HG02588 (cell line): ENCODE measurements at regions not wholly inside any gene's neighbourhood (a gene's known extent, or its start where the extent isn't known, plus 50 kb on each side); places are given as distances from the start of the nearest gene placed in this dataset.
A peak's percentile ranks its signal among the peaks of the same experiment; 100 is the strongest.

Source experiments
- ATAC-seq: cut with Tn5 transposase; IDR thresholded peaks from one replicate; pipeline ENCODE4 v1.9.1; 2021; ENCODE audit warnings: mild to moderate bottlenecking, moderate library complexity; ENCODE audit not compliant: unreplicated experiment

DNA sequence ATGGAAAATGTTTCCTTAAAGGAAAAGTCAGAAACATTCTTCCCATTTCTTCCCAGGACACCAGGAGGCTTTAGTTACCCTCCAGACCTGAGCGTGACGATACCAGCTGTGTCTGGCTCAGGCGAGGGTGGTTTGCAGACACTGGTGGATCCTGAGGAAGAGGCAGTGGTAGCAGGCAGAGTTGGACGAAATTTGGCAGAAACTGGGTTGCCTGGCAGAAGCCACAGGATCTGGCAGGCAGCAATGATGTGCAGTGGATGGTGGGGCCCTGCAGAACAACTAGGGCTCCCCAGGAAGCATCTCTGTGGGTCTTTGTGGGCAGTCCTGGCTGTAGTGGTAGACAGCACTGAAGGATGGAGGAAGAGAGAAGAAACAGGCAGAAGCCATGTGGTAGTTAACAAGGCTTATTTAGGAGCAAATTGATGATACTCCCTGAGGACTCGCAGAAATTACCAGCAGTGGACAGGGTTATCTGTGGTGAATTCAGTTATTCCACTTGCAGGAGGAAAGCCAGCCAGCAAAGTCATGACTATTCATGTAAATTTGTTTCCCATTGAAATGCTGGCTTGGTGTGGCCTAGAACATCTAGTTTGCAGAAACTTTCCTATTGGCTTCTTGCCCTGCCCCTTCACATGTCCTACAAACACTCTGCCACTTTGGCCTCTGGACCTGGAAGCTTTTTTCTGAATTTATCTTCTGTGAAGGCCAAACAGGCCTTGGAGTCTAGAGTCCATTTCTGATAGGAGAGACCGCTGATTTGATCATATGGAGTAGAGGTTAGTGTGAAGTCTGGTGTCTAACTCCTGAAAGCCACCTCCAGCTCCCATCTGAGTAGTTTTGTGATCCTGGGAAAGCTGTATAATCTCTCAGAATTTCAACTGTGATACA, 212.0 kb downstream of the DMRT2 start:
- ATAC-seq, result no peak

DNA sequence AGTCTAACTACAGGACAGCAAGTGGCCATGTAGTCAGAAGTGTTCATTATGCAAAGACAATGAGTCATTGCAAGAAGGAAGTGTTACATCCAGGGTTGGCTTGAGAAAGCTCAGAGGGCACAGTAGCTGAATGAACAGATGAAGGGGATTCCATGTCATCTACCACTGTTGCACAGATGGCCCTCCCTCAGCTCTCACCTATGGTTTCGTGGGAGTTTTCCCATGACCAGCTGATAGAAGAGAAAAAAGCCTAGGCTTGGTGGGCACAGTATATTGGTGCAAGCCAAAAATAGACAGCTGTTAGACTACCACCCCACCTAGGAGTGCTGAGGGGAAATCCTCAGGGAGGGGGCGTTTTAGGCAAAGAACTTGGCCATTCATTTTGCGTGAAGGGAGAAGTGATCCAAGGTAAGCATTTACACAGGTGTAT, 217.0 kb downstream of the DMRT2 start:
- ATAC-seq, result peak; percentile 92

DNA sequence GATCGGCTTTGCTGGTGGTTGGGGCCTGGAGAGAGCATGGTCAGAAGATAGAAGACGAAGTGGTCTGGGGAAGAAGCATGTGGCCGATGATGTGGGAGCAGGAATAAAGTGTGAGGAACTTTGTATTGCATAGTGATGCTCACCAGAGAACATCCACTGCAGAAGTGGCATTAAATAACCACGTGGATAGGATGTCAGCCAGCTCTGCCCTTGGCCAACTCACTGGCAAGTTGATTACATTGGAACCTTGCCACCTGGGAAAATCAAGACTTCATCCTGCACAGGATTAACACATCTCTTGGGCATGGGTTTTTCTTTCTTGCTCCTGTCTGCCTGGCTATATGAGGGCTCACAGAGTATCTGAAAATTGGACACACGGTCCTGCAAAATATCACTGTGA, 217.4 kb downstream of the DMRT2 start:
- no peak for ATAC-seq

DNA sequence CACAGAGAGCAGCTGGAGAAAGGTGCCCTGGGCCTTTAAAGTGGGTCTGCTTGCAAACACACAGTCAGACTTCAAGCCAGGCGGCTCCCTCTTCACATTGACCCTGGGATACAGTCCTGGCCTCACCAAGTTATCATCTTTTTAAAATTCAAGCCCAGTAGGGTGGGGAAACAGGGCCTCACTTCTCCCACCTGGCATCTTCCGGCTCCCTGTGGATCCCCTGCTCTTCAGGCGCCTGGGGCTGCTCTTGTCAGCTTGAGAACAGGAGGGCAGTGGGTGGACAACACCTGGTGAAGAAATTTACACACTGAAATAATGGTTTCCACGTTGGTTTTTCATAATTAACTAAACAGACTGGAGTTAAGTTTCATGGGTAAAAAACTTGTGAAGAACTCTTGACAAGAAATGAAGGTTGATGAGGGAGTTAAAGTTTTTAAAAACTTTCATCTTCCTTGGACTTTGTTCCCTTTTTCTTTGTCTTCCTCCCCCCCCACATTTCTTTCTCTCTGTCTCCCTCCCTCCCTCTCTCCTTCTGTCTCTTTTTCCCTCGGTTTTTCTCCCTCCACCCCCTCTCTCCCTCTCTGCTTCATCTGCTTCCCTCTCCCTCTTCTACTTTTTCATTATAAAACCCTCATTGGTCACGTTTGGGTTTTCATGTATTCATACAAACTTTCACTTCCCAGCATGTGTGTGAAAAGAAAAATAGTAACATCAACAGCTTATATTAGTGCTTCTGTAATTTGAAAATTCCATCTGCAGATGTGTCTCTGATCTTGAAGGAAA, 219.6 kb downstream of the DMRT2 start:
- no peak for ATAC-seq

DNA sequence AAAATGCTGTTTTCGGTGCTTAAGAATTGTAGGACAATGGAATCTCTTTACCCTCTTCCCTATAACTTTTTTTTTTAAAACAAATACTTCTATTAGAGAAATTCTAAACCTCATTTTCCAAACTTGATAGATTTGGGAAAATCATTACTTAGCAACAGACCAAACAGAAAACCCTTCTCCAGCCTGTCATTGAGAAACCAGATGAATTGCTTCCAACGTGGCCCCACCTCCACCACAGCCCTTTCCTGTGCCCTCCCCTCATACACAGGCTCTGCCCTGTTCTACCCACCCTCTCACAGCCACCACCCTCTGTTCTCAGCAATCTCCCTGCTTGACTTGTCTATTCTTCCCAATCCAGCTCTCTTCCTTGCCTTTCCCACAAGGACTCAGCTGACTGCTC, 221.2 kb downstream of the DMRT2 start:
- ATAC-seq, result no peak

DNA sequence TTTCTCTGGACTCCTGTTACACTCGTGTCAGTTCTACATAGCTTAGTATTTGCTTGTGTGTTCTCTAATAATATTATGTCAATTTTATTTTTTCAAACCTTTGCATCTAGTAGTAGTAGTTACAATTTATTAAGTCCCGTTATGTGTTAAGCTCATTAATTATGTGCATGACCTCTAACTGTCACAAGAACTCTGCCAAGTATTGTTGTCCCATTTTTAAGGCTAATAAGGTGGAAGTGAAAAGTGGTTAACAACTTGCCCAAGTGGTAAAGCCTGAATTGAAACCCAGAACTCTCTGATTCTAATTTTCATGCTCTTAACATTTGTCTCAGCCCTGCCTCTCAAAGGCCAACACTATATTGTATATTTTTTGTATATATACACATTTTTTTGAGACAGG, 221.6 kb downstream of the DMRT2 start:
- ATAC-seq, result no peak

DNA sequence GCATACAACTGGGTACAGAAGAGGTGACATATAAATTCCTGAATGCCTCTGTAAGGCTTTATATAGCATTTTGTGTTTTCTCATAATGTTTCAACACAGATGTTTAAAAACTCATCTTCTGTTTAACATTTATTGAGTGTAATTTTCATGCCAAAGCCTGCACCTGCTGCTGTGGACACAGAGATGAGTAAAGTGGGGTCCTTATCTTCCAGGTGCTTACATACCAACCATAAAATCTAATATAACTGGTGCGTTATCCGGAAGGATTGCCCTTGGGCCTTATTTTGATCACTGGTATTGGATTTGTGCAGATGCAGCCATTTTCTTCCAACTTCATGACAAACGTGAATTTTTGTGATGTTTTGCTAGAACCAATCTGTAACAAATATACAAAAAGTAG, 222.3 kb downstream of the DMRT2 start:
- ATAC-seq, result no peak

DNA sequence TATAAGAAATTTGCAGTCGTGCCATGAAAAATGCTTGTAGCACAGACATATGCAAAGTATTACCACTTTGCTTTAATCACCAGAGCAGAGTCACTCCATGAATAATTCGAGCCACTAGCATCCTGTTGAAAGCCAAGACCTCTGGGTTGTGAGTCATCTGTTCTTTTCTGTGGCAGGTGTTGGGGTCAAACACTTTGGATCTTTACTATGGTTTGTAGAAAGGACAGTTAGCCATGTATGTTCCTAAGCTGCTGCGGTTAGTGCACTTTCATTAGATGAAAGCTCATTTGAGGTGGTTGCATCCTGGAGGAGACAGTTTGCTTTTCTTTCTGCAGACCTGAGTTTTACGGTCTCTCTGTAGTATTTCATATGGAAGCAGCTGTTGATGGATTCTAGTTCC, 223.7 kb downstream of the DMRT2 start:
- no peak for ATAC-seq

DNA sequence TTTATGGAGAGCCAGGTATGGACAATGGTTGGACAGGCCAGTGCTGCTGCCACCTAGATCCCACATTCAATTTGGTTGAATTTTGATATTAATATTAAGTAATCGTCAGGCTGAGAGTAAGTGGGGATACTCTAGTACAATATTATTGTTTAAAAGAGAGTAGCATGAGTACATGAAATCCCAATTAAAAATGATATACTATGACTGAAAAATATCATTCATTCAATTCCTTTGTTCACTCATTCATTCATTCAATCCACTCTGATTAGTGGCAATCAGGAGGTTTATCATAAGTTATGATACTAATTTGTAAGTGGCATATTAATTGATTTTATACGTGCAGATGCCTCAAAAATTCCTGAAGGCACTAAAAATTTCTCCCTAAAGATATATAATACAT, 224.2 kb downstream of the DMRT2 start:
- no peak for ATAC-seq

DNA sequence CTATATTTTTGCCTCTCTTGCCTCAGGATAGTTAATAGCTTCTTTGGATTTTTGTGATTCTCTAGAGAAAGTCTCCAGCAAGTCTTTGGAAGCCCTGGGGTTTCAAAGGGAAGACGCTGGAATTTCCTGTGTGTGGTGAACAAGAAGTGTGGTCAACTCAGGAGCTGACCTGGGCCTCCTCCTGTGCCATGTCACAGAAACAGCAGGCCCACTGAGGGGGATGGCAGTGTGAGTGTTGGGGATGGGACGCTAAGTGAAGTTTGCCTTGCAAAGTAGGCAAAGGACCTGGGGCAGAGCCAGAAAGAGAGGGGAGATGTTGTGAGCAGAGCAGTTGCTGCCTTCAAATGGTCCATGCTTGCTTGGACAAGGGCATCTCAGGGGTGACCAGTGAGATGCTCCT, 226.3 kb downstream of the DMRT2 start:
- ATAC-seq, result no peak

DNA sequence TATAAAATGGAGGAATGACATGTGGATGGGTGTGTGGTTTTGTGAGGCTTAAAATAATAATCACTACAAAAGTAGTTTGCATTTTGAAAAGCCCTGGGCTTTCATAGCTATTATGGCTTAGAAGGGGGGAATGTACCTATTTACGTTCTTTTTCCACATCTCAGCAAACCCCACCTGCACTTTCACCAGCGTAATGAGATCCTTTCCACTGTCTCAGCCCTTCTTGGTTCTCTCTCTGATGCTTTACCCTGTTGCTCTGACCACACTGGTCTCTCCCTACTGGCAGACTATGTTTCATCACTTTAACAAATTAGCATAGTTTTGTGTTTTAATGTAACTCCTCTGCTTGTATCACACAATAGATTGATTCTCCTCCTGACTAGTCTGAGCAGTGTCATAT, 234.6 kb downstream of the DMRT2 start:
- ATAC-seq, result no peak

DNA sequence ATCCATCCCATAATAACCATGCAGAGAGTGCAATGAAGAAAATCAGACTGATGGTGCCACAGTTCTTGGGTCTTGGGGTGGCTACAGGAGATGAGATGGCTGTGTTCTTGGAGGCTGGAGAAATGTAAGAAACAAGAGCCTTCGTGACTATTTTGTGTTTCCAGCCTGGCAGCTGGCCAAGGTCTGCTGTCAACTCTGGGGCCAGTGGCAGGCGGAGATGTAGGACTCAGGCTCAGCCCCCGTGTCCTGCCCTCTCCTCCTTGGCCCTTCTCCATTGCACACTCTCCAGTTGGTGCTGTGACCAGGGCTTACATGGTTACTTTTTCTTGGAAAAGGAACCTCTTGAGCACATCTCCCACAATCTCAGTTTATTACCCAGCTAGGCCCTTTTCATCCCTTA, 235.4 kb downstream of the DMRT2 start:
- no peak for ATAC-seq

DNA sequence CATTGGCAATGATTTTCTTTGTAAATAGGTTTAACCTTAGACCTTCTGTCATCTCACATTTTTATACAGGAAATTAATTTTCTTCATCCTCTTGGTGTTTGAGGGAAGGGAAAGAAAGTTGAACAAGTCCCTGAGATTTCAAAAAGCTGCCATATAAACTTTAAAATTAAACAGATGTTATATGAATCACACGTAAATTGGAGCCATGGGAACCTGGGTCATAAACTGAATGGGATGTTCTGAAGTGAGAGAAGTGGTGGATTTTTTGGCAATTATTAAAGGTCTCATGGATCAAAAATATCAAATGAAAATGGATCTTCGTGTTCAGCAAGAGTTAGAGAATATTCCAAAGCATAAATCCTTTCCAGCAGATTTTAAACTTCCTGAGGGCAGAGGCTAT, 242.2 kb downstream of the DMRT2 start:
- ATAC-seq, result no peak

DNA sequence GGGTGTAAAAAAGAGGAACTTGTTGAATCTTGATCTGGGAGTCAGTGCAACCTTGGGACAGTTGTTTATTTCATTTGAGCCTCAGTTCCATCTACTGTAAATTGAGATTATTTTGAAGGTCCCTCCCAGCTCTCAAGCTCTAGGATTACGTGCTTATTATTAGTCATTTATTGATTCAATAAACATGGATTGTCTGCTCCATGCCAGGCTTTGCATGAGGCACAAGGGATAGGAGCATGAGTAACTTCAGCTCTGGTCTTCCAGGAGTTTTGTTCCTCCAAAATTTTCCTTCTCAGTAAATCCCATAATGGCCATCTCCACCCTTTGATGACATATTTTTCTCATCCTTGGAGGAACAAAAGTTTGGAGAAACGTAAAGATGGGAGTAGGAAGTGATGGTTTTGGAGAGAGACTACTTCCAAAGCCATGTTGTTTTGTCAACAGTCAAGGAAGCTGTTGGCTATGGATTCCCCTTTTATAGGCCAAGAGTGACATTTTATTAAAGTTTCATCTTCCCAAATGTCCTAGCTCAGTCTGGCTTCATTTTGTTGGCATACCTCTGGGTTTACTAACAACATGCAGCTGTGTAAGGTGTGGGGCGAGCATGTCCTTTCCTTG, 244.6 kb downstream of the DMRT2 start:
- no peak for ATAC-seq

DNA sequence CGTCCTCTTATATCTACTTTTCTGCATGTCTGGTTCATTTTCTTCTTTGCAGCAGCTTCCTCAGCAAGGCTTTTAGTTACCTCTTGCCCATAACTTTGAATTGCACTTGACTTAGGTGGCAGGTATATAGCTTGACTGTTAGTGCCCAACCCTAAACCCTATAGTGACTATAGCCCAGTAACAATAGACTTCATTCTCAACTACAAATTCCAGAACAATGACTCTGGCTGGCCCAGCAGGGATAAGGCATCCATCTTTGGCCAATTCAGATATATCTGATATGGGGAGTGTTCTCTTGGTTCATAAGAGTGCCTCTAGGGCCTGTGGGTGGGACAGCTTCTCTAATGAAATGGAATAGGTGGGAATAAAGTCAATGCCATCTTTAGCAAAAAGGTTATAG, 246.2 kb downstream of the DMRT2 start:
- ATAC-seq, result no peak

DNA sequence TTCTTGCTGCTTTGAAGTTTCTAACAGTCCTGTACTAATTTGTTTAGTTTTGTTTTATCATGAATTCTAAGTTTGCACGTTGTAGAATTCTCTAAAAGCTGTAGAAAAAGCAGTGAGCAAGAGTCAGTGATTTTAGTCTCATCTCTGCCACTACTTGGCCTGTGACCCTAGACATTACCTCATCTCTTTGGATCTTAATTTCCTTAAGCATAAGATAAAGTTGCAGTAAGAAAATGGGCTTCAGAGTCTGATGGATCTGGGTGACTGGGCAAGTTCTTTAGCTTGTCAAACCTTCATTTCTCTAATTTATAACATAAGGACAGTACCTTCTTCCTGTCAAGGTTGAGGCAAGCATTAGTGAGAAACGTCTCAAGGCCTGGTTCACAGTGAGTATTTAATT, 247.9 kb downstream of the DMRT2 start:
- ATAC-seq, result no peak

DNA sequence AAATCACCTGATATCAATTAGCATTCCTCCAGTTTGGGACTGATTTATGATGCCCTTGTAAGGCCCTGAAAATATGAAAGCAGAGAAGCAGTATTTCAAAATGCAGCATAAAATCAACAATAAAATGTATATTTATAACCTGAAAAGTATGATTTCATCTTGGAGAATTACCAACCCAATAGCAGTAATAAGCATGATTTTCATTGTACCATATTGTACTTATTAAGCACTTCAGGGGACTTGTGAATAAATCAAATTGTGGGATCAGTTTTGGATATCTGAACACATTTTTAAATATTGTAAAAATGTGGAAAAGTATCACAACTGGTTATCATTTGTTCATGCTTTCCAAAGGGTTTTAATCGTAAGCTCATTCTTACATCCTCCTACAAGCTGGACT, 250.8 kb downstream of the DMRT2 start:
- ATAC-seq, result no peak

DNA sequence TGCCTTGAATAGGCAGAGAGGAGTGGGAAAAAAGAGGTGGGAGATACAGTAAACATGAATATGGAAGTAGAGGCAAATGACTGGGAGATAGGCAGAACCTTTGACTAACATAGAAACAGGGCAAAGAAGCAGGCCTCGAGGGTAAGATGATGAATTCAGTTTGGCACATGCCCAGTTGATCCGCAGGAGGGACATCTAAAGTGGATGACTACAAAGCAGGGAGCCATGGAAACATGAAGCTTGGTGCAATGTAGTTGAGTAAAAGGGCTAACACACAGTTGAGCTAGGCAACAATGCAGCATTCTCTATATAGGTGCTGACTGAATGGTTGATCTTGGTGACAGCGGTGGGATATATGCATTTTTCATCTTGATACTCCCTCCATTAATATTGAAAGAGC, 253.8 kb downstream of the DMRT2 start:
- ATAC-seq, result no peak

DNA sequence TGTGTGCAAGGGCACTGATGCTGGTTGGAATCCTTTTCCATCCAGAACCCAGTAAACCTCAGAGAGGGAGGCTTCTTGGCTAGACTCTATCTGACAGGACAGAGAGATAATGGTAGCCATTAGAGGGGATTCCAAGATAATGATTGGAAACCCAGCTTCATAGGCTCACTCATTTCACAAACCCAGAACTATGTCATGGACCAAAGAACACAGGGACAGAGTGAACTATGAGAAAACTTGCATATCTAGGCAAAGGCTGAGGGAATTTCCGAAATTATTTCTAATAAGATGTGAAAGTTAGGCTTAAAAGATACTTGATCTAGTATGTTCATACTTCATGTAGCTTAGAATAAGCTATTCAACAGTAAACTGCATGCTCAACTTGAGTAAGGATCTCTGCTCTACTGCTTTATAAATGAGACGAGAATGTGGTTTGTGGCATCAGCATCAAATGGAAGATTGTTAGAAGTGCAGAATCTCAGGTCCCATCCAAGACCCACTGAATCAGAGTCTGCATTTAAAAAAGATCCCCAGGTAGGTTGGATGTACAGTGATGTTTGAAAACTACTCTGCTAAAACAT, 261.4 kb downstream of the DMRT2 start:
- ATAC-seq, result no peak

DNA sequence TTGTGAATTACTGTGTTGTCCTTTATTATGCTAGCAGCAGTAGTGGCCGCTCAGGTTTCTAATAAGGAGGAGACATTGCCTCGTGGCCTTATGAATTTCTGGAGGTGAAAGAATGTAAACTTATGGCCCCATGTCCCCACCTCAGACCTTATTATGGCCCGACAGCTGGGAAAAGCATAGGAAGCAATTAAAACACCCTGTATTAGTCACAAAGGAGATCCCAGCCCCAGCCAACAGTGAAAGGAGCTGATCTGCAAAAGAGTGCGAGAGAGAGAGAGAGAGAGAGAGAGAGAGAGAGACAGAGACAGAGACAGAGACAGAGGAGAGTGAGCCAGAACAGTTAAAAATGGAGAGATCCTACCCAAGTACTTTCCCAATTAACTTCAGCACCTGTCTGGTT, 269.3 kb downstream of the DMRT2 start:
- ATAC-seq, result no peak

DNA sequence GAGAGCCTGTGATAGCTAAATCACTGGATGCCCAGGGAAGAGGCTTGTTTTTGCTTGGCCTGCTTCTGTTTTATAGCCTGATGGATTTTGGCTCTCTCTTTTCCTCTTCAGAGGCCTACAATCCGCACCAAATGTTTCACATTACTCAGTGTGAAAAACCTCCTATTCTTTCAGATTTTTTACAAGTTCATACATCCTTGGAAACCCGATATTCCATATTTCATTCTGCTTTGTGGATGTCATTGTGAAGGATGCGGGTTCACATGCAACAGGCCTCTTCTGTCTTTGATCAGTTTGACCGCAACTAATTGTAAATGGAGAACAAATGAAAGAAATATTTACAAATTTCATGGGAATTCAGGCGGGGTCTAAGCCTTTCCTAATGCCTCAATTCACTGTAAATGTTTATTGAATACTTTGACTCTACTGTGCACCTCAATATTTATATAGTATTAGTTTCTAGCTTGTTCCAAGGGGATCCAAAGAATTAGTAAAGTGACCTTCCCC, 269.9 kb downstream of the DMRT2 start:
- ATAC-seq, result no peak
